Neutrophil (primary cell): ENCODE measurements at regions not wholly inside any gene's neighbourhood (a gene's known extent, or its start where the extent isn't known, plus 50 kb on each side); places are given as distances from the start of the nearest gene placed in this dataset.

ENCODE experiments used
- H3K27ac ChIP-seq: fragments of 200-600 bp; sonication (generic); 2 replicates; pipeline ENCODE4 v1.5.1; 2016; ENCODE audit warnings: mild to moderate bottlenecking, moderate library complexity
- H3K27me3 ChIP-seq: fragments of 200-600 bp; sonication (generic); 2 replicates; pipeline ENCODE4 v1.6.0; 2016; ENCODE audit warnings: mild to moderate bottlenecking
- H3K36me3 ChIP-seq: fragments of 200-600 bp; sonication (generic); 2 replicates; pipeline ENCODE4 v1.5.1; 2017
- H3K4me1 ChIP-seq, 2 experiments: fragments of 200-600 bp in 1 of 2; sonication (generic) in 1 of 2; 1 replicate in 1 of 2; 2 replicates in 1 of 2; pipeline versions ENCODE4 v1.5.1 to v1.6.1; 2013 to 2016; ENCODE audit warnings: low read depth in 1 of 2, low read length in 1 of 2, mild to moderate bottlenecking in 1 of 2, moderate library complexity in 1 of 2; ENCODE audit not compliant: control insufficient read depth in 1 of 2, insufficient read depth in 1 of 2
- H3K4me3 ChIP-seq, 2 experiments: fragments of 200-600 bp in 1 of 2; sonication (generic) in 1 of 2; 1 replicate in 1 of 2; 2 replicates in 1 of 2; pipeline ENCODE4 v1.5.1; 2013 to 2016; ENCODE audit warnings: low read depth in 1 of 2, low read length in 1 of 2, mild to moderate bottlenecking in 1 of 2, moderate library complexity in 1 of 2
- H3K9me3 ChIP-seq: fragments of 200-600 bp; sonication (generic); 2 replicates; pipeline ENCODE4 v1.5.1; 2016
- TF ChIP-seq, protein P1 (sequence below): fragments of 200-600 bp; sonication (generic); IDR thresholded peaks from 2 replicates; pipeline ENCODE4 v1.5.1; 2016; ENCODE audit warnings: antibody characterized with exemption

DNA sequence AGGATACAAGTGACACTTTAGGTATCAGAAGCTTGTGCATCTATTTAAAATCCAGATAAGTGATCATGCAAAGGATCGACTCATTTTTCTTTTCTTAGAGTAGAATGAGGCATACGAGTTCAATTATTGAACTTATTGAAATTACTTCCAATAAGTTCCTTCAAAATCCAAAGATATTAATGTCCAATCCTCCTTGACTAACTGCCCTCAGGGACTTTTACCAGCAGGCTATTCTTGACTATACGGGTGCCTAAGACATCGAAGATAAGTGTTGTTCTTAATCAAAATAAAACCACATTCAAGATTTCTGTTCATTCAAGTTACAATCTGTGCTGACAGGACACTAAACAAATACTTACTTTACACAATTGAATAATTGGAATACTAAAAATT lies 74.5 kb upstream of the SP4 start:
- TF ChIP-seq, protein P1, sequence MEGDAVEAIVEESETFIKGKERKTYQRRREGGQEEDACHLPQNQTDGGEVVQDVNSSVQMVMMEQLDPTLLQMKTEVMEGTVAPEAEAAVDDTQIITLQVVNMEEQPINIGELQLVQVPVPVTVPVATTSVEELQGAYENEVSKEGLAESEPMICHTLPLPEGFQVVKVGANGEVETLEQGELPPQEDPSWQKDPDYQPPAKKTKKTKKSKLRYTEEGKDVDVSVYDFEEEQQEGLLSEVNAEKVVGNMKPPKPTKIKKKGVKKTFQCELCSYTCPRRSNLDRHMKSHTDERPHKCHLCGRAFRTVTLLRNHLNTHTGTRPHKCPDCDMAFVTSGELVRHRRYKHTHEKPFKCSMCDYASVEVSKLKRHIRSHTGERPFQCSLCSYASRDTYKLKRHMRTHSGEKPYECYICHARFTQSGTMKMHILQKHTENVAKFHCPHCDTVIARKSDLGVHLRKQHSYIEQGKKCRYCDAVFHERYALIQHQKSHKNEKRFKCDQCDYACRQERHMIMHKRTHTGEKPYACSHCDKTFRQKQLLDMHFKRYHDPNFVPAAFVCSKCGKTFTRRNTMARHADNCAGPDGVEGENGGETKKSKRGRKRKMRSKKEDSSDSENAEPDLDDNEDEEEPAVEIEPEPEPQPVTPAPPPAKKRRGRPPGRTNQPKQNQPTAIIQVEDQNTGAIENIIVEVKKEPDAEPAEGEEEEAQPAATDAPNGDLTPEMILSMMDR: no peak
- no peaks in the 10 kb centered on the region for H3K9me3 ChIP-seq
- peaks cover 60 to 62% of the 10 kb centered on the region in 2 experiments for H3K4me1 ChIP-seq
- peak overlapping the region; percentile 63 for H3K27ac ChIP-seq
- H3K4me3 ChIP-seq: no peak overlapping the region
- no peaks in the 10 kb centered on the region for H3K36me3 ChIP-seq
- no peaks in the 10 kb centered on the region for H3K27me3 ChIP-seq

DNA sequence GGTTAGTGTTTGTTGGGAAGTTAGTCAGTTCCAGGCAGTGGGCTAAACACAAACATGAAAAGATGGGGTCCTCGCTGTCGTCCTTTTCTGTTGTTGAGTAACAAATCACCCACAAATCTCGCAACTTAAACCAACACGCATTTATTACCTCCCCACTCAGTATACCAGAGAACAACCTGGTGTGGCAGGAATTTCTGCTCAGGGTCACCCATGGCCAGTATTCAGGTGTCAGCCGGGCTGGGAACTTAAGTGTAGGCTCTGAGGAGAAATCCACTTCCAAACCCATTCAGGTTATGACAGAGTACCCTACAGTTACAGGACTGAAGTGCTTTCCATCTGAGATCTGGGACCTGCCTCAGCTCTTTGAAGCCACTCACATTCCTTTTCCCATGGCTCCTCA lies 73.6 kb upstream of the SP4 start:
- H3K27ac ChIP-seq: no peak overlapping the region

DNA sequence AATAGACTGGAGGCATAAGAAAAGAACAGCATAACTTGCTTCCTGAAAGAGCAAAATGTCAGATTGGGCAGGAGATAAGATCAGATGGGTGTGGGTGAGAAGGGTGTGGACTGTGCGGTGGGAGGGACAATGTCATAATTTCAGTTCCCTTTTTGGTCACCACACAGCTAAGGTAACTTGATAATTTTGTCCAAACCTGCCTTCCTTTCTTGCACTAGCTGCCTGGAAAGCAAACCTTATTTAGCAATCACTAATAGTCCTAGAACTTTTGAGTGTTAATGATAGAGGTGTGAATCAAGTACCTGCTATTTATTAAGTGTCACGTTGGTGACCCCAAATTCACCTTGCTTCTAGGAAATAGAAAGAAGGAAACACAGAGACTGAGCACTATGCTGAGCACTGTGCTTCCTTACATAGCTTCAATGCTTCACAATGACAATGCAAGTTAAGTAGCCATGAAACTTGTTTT lies 72.4 kb upstream of the SP4 start:
- peak overlapping the region; percentile 71 for H3K27ac ChIP-seq
- no peaks in the 10 kb centered on the region for H3K36me3 ChIP-seq
- no peaks in the 10 kb centered on the region for H3K9me3 ChIP-seq
- peaks cover 67 to 74% of the 10 kb centered on the region in 2 experiments for H3K4me1 ChIP-seq
- no peaks in the 10 kb centered on the region for H3K27me3 ChIP-seq
- TF ChIP-seq, protein P1: no peak
- peak overlapping the region; percentile 26 to 28 for H3K4me3 ChIP-seq

More for the DNA sequence above, 73.6 kb upstream of the SP4 start:
- Histone ChIP-seq H3K4me3 (no peak overlapping the region), H3K9me3 (no peaks in the 10 kb centered on the region), H3K4me1 (peaks cover 67 to 71% of the 10 kb centered on the region in 2 experiments), H3K36me3 (no peaks in the 10 kb centered on the region), H3K27me3 (no peaks in the 10 kb centered on the region)
- TF ChIP-seq, protein P1: no peak

DNA sequence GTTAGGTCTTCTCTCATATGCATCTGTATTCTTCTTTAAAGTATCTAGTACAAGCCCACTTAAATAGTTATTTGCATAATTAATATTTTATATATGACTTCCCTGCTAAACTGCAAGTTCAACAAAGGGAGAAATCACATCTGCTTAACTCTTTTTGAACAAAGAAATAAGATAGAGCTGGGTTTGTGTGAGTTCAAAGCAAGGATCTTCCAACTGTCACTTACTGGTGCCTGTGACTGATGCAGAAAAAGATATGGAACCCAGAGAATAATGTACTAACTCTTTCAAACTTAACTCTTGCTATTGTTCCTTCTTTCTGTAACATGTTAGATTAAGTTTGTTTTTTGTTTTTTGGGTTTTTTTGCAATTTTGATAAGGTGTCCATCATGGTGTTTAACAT lies 71.3 kb upstream of the SP4 start:
- no peak overlapping the region for H3K4me3 ChIP-seq
- H3K27me3 ChIP-seq: no peaks in the 10 kb centered on the region
- peak overlapping the region; percentile 71 for H3K27ac ChIP-seq
- no peaks in the 10 kb centered on the region for H3K36me3 ChIP-seq
- peaks cover 67 to 74% of the 10 kb centered on the region in 2 experiments for H3K4me1 ChIP-seq
- no peaks in the 10 kb centered on the region for H3K9me3 ChIP-seq
- TF ChIP-seq, protein P1: no peak

DNA sequence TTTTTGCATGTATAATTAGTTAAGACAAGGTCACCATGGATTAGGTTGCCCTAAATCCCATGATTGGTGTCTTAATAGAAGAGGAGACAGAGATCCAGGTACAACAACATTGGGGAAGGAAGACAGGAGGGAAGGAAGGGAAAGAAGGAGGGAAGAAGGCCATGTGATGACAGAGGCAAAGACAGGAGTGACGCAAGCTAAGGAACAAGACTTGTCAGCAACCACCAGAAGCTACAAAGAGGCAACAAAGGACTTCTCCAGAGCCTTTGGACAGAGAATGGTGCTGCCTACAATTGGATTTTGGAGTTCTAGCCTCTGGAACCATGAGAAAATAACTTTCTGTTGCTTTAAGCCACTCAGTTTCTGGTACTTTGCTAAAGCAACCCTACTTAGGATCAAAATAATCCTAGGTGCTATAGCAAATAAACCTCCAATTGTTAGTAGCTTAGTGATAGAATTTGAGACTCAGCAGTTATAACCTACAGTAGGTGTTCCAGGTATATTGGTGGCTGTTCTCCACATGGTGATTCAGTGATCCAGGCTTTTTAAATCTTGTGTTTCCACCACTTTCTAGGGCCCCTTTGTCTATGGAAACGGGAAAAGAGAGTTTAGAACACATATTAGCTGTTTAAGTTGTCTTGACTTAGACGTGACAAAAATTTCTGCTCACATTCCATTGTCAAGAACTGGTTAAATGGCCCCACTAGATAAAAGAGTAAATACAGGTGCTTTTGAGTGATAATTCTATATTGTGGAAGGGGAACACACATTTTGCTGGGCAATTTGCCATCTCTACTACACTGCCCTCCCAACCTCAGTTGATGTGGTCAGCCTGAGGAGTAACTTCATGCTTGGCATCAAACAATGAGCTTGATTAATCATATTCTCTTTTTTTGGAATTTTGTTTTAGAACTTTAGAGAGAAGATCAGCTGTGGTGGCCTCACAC lies 70.5 kb upstream of the SP4 start:
- Histone ChIP-seq H3K4me3 (no peak overlapping the region), H3K36me3 (no peaks in the 10 kb centered on the region), H3K27me3 (no peaks in the 10 kb centered on the region), H3K4me1 (peaks cover 66 to 72% of the 10 kb centered on the region in 2 experiments), H3K27ac (peak overlapping the region; percentile 71), H3K9me3 (no peaks in the 10 kb centered on the region)
- TF ChIP-seq, protein P1: no peak
